GM21529 (cell line): ENCODE measurements at regions not wholly inside any gene's neighbourhood (a gene's known extent, or its start where the extent isn't known, plus 50 kb on each side); places are given as distances from the start of the nearest gene placed in this dataset.

Experiments used
- ATAC-seq: cut with Tn5 transposase; IDR thresholded peaks from one replicate; pipeline ENCODE4 v1.9.1; 2021; ENCODE audit not compliant: unreplicated experiment

GRCh38 chr5:36355516-36355915 lies 53.8 kb upstream of the RANBP3L start:
- no peak for ATAC-seq

GRCh38 chr5:36356915-36357314 lies 55.2 kb upstream of the RANBP3L start:
- no peak for ATAC-seq

GRCh38 chr5:36357391-36357975 lies 55.8 kb upstream of the RANBP3L start:
- ATAC-seq: no peak

DNA sequence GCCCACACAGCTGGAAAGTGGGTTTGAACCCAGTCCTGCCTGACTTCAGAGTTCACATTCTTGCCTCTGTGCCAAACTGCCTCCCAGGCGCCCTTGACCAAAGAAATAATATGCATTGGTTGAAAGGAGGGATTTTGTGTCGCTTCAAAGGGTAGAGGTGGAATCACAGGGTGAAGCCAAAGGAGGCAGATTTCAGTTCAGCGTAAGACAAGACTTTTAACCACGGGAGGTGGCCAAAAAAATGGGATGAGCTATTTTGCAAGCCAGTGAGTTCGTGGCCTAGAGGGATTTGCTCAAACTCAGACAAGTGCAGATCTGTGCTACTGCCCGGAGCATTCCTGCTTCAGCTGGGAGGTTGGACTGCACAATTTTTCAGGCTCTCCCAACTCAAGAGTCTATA lies 57.6 kb upstream of the RANBP3L start:
- no peak for ATAC-seq

GRCh38 chr5:36360307-36360706 lies 58.6 kb upstream of the RANBP3L start:
- ATAC-seq: no peak

GRCh38 chr5:36363101-36363500 lies 61.4 kb upstream of the RANBP3L start:
- ATAC-seq: no peak

- ATAC-seq: no peak
These were observed 62.0 kb upstream of the RANBP3L start for GRCh38 chr5:36363744-36364143.

- ATAC-seq: no peak
These were observed 62.8 kb upstream of the RANBP3L start for GRCh38 chr5:36364473-36364872.

- ATAC-seq: no peak
These were observed 64.2 kb upstream of the RANBP3L start for GRCh38 chr5:36365896-36366295.

DNA sequence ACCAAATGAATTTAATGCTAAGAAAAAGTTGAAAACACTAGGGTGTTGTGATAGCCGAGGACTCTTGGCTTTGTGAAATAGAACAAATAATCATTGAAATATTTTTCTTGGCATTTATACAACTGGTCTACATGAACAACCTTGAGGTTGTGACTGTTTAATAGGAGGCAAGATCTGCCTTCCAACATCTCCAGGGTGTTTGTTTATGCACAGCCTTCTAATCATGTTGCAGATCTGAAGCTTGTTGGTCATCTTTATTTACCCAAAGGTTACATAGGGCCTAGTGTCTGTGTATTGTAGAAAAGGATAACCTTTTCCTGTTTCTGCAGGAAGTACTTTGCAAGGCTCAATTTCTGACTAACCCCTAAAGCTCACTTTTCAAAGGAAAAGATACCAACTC lies 65.2 kb upstream of the RANBP3L start:
- no peak for ATAC-seq

DNA sequence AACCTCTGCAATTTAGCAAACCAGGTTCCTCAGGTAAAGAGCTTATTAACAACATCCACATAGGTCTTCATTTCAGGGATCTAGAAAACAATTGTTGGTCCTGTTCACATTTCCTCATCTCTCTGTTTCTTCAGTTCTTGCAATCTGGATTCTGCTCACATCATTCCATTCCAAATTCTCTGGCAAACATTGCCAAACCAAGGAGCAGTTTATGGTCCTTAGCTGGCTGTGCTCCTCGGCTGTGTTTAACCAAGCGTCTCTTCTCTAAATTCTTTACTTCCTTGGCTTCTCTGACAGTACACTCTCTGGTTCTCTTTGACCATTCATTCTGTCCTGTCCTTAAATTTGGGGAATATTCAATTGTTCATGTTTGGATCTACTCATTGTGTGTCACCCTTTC lies 65.8 kb upstream of the RANBP3L start:
- ATAC-seq: no peak

DNA sequence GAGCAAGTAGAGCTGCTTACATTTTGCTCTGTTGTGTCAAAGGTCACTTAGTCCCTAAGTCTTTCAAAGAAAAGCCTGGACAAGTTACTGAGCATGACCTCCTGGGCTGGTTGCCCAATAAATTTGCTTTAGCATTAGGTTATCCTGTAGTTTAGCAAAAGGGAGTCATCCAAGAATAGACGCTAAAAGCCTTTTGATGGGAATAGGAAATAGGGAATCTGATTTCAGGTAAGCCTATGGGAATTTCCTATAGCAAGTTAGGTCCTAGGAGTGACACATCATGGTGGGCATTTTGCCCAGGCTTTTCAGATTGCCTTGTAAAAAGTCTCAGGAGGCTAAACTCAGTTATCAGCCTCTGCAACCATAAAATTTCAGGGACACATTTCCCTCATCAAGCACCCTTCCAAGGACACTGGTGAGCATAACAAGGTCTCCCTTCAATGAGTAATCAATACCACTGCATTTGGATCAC lies 67.6 kb upstream of the RANBP3L start:
- no peak for ATAC-seq

DNA sequence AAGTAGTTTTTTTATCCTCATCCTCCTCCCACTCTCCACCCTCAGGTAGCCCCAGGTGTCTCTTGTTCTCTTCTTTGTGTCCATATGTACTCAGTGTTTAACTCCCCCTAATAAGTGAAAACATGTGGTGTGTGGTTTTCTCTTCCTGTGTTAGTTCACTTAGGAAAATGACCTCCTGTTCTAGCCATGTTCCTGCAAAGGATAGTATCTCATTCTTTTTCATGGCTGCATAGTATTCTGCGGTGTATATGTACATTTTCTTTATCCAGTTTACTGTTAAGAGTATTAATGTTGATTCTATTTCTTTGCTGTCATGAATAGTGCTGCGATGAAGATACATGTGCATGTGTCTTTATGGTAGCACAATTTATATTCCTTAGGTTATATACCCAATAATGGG lies 68.4 kb upstream of the RANBP3L start:
- ATAC-seq: no peak

- no peak for ATAC-seq
These were observed 69.7 kb upstream of the RANBP3L start for GRCh38 chr5:36371366-36371765.

DNA sequence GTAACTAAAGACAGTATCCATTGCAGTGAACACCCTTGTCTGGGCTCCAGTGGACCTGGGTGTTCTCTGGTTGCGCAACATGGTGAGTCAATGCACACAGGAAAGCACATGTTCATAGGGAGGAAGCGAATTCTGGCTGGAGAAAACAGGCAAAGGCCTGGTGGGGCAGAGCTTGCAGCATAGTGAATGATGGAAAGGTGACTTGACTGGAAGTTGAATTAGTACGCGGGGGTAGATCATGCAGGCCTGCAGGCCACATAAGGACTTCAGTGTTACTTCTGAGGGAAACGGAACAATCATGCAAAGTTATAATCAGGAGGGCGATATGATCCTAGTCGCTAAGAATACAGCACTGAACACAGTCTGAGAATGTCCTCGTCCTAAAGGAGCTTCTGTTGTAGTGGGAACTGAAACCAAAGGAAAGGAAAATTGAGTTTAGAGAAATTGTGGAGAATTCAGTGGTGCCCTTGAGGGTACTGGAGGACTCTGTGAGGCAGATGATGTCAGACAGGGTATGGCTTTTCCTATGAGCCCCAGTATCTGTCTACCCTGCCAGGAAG lies 71.9 kb upstream of the RANBP3L start:
- no peak for ATAC-seq

GRCh38 chr5:36374266-36374862 lies 72.7 kb upstream of the RANBP3L start:
- no peak for ATAC-seq

DNA sequence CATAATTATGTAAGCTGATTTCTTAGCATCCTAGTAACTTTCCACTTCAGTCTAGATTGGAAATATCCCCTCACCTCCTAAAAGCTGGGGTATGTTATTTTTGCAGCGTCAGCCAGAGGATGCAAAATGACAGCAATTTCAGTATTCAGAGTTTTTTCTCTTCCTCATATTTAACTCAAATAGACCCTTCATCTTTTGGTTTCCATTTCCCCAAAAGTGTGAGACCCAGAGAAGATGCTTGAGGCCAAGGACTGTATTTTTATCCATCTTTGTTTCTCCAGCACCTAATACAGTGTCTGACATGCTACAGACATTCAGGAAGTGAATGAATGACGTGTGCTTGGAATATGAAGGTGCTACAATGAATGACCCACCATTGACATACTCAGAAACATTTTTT lies 75.5 kb upstream of the RANBP3L start:
- peak; percentile 55 for ATAC-seq

- ATAC-seq: no peak
These were observed 76.8 kb upstream of the RANBP3L start for GRCh38 chr5:36378551-36378950.

DNA sequence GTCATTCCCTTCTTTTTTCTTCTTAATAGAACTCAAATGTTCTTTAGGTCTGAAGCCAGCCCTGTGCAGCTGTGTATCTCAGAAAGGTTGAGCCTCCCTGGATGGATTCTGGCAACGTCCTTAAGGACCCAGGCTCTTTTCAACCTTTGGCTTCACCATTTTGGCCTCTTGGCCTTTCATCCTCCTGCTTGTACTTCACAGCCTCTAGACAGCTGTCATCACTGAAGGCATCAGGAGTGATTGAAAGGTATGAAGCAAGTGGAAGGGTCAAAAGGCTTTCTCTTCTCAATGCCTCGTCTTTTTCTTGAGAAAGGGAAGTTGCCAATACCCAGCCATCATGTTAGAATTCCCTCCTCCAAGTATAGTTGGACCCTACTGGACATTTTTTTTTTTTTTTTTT lies 81.2 kb upstream of the RANBP3L start:
- no peak for ATAC-seq

GRCh38 chr5:36383942-36384341 lies 82.2 kb upstream of the RANBP3L start:
- ATAC-seq: no peak

DNA sequence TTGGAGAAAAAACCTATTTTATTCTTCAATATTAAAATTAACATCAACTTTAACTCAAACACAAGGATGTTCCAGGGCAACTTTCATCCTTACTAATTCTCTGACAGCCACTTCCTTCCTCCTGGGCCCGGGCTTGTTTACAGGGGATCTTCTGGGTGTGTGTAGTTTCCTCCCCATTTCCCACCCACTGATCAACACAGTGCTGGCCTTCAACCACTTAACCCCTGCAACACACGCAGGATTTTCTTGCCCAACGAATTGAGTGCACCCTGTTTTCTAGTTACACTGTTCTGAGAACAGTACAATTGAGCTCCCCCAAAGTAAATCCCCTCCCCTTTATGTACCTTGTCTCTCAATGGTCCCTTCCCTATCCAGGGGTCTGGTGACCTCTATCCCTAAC lies 83.1 kb upstream of the RANBP3L start:
- no peak for ATAC-seq

DNA sequence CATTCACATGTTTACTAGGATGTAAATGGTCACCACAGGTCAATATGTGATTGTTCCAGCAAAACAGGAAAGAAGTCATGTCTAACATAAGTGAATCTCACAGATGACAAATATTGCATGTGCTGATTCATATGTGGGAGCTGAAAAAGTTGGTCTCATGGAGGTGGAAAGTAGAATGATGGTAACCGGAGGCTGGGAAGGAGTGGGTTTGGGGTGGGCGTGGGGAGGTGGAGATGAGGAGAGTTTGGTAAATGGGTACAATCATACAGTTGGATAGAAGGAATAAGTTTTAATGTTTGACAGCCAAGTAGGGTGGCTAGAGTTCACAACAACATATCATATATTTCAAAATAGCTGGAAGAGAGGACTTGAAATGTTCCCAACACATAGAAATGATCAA lies 83.8 kb upstream of the RANBP3L start:
- no peak for ATAC-seq

GRCh38 chr5:36388288-36388687 lies 86.6 kb upstream of the RANBP3L start:
- ATAC-seq: no peak
